ENCODE measurements at regions not wholly inside any gene's neighbourhood (a gene's known extent, or its start where the extent isn't known, plus 50 kb on each side); places are given as distances from the start of the nearest gene placed in this dataset.

GRCh38 chr10:47088656-47089354 is 177.6 kb downstream of the PTPN20 start:
- TF ChIP-seq, protein P1, sequence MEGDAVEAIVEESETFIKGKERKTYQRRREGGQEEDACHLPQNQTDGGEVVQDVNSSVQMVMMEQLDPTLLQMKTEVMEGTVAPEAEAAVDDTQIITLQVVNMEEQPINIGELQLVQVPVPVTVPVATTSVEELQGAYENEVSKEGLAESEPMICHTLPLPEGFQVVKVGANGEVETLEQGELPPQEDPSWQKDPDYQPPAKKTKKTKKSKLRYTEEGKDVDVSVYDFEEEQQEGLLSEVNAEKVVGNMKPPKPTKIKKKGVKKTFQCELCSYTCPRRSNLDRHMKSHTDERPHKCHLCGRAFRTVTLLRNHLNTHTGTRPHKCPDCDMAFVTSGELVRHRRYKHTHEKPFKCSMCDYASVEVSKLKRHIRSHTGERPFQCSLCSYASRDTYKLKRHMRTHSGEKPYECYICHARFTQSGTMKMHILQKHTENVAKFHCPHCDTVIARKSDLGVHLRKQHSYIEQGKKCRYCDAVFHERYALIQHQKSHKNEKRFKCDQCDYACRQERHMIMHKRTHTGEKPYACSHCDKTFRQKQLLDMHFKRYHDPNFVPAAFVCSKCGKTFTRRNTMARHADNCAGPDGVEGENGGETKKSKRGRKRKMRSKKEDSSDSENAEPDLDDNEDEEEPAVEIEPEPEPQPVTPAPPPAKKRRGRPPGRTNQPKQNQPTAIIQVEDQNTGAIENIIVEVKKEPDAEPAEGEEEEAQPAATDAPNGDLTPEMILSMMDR (IDR thresholded peaks at IDR 0.05; ENCODE audit: borderline replicate concordance), result no peak
- Histone ChIP-seq H3K27me3 (ENCODE audit: low read depth) (no peaks in the 10 kb centered on the region), H3K27ac (replicated peaks) (no peak overlapping the region), H3K9me3 (replicated peaks) (no peaks in the 10 kb centered on the region), H3K4me3 (no peak overlapping the region), H3K4me1 (peaks cover 7% of the 10 kb centered on the region), H3K36me3 (no peaks in the 10 kb centered on the region)
- DNase-seq, result no peak
- intact Hi-C loops (cut with micrococcal nuclease), result no loop called here

GRCh38 chr10:47090042-47090441 is 178.8 kb downstream of the PTPN20 start:
- Histone ChIP-seq H3K27ac (replicated peaks) (no peak overlapping the region), H3K4me1 (peaks cover 7% of the 10 kb centered on the region), H3K9me3 (replicated peaks) (no peaks in the 10 kb centered on the region), H3K4me3 (no peak overlapping the region), H3K27me3 (ENCODE audit: low read depth) (peaks cover under 1% of the 10 kb centered on the region), H3K36me3 (no peaks in the 10 kb centered on the region)
- DNase-seq, result no peak
- intact Hi-C loops (cut with micrococcal nuclease), result no loop called here
- TF ChIP-seq, protein P1 (IDR thresholded peaks at IDR 0.05; ENCODE audit: borderline replicate concordance), result no peak

DNA sequence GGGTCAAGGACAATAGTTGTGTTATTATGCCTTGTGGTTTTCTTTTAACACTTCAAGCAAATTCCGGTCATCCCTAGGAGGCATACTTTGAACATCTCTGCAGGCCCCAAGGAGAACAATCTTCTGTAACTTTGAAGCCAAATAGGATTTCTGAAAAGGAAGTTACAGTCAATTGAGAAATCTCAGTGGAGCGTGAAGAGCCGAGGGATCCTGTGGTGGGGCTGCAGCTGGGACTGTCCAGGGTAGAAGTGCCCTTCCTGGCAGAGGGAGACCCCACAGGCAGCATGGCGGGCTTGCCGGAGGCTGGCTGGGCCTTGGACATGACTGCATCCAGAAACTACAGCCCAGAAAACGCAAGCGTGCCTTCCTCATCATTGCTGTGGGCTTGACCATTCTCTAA is 179.7 kb downstream of the PTPN20 start:
- H3K27ac ChIP-seq (replicated peaks), result no peak overlapping the region
- DNase-seq, result no peak
- H3K36me3 ChIP-seq, result no peaks in the 10 kb centered on the region
- intact Hi-C loops (cut with micrococcal nuclease), result no loop called here
- no peak overlapping the region for H3K4me3 ChIP-seq
- H3K4me1 ChIP-seq, result peaks cover 7% of the 10 kb centered on the region
- TF ChIP-seq, protein P1 (IDR thresholded peaks at IDR 0.05; ENCODE audit: borderline replicate concordance), result no peak
- no peaks in the 10 kb centered on the region for H3K9me3 ChIP-seq (replicated peaks)
- H3K27me3 ChIP-seq (ENCODE audit: low read depth), result peaks cover 9% of the 10 kb centered on the region

DNA sequence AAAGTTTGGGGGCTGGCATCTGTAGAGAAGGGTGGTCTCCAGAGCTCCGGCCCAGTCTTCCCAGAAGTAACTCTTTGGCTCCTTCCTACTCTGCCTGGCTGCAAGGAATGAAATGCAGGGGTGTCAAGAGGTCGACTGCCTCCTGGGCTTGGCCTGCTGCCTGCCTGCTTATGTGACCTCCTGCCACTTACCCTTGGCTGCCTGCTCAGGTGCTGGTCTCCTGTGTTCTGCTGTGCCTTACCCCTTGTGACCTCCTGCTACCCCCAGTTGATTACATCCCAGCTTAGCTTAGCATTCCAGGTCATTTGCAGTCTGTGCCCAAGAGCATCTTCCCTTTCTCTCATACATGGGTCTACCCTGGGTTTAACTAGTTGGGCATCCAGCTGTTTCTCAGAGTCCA is 180.2 kb downstream of the PTPN20 start:
- intact Hi-C loops (cut with micrococcal nuclease), result no loop called here
- no peaks in the 10 kb centered on the region for H3K9me3 ChIP-seq (replicated peaks)
- no peak overlapping the region for H3K27ac ChIP-seq (replicated peaks)
- peaks cover 11% of the 10 kb centered on the region for H3K27me3 ChIP-seq (ENCODE audit: low read depth)
- H3K4me1 ChIP-seq, result peaks cover 7% of the 10 kb centered on the region
- no peaks in the 10 kb centered on the region for H3K36me3 ChIP-seq
- TF ChIP-seq, protein P1 (IDR thresholded peaks at IDR 0.05; ENCODE audit: borderline replicate concordance), result no peak
- no peak for DNase-seq
- H3K4me3 ChIP-seq, result no peak overlapping the region

- DNase-seq, result no peak
These were observed 181.1 kb downstream of the PTPN20 start for GRCh38 chr10:47092376-47092775.

More at GRCh38 chr10:47092376-47092775, 181.1 kb downstream of the PTPN20 start:
- TF ChIP-seq, protein P1 (IDR thresholded peaks at IDR 0.05; ENCODE audit: borderline replicate concordance), result no peak
- Histone ChIP-seq H3K27me3 (ENCODE audit: low read depth) (peaks cover 11% of the 10 kb centered on the region), H3K4me1 (peaks cover 7% of the 10 kb centered on the region), H3K4me3 (no peak overlapping the region), H3K36me3 (no peaks in the 10 kb centered on the region), H3K9me3 (replicated peaks) (no peaks in the 10 kb centered on the region), H3K27ac (replicated peaks) (no peak overlapping the region)
- intact Hi-C loops (cut with micrococcal nuclease), result no loop called here

All from left ventricle myocardium inferior (tissue), 1 donor.